ENCODE measurements at regions not wholly inside any gene's neighbourhood (a gene's known extent, or its start where the extent isn't known, plus 50 kb on each side); places are given as distances from the start of the nearest gene placed in this dataset.

GRCh38 chr10:28354511-28354910 lies 51.6 kb upstream of the MPP7 start:
- TF ChIP-seq TAF1 (IDR thresholded peaks at IDR 0.05; ENCODE audit: low read depth) (no peak), CEBPB (IDR thresholded peaks at IDR 0.05) (no peak), REST (IDR thresholded peaks at IDR 0.05; ENCODE audit: low read depth) (no peak), MAX (IDR thresholded peaks at IDR 0.05) (no peak), USF1 (IDR thresholded peaks at IDR 0.05) (no peak), EGR1 (IDR thresholded peaks at IDR 0.05) (no peak), TEAD4 (IDR thresholded peaks at IDR 0.05) (no peak), RAD21 (IDR thresholded peaks at IDR 0.05; ENCODE audit: low read depth) (no peak), CREB1 (IDR thresholded peaks at IDR 0.05; ENCODE audit: low read depth) (no peak), ZBTB7A (IDR thresholded peaks at IDR 0.05; ENCODE audit: low read depth) (no peak)

- no peak for TF ChIP-seq ZBTB7A (IDR thresholded peaks at IDR 0.05; ENCODE audit: low read depth)
- TF ChIP-seq CEBPB (IDR thresholded peaks at IDR 0.05) = no peak
- TF ChIP-seq RAD21 (IDR thresholded peaks at IDR 0.05; ENCODE audit: low read depth) = no peak
- TF ChIP-seq NFIC (IDR thresholded peaks at IDR 0.05) = no peak
- no peak for TF ChIP-seq USF1 (IDR thresholded peaks at IDR 0.05)
- TF ChIP-seq FOXM1 (IDR thresholded peaks at IDR 0.05; ENCODE audit: borderline replicate concordance, low read depth) = no peak
- TF ChIP-seq EP300 (IDR thresholded peaks at IDR 0.05; ENCODE audit: borderline replicate concordance) = no peak
- no peak for TF ChIP-seq TAF1 (IDR thresholded peaks at IDR 0.05; ENCODE audit: low read depth)
- no peak for TF ChIP-seq REST (IDR thresholded peaks at IDR 0.05; ENCODE audit: low read depth)
- no peak for TF ChIP-seq TCF12 (IDR thresholded peaks at IDR 0.05; ENCODE audit: low read depth)
- TF ChIP-seq CREB1 (IDR thresholded peaks at IDR 0.05; ENCODE audit: low read depth) = no peak
- no peak for TF ChIP-seq EGR1 (IDR thresholded peaks at IDR 0.05)
Measured at GRCh38 chr10:28355376-28355775, 52.5 kb upstream of the MPP7 start.

GRCh38 chr10:28359334-28359733 lies 56.5 kb upstream of the MPP7 start:
- TF ChIP-seq TAF1 (IDR thresholded peaks at IDR 0.05; ENCODE audit: low read depth) (no peak), RAD21 (IDR thresholded peaks at IDR 0.05; ENCODE audit: low read depth) (no peak), TEAD4 (IDR thresholded peaks at IDR 0.05) (no peak), CREB1 (IDR thresholded peaks at IDR 0.05; ENCODE audit: low read depth) (no peak), FOXM1 (IDR thresholded peaks at IDR 0.05; ENCODE audit: borderline replicate concordance, low read depth) (no peak), CEBPB (IDR thresholded peaks at IDR 0.05) (no peak), TCF12 (IDR thresholded peaks at IDR 0.05; ENCODE audit: low read depth) (no peak), USF1 (IDR thresholded peaks at IDR 0.05) (no peak)

- TF ChIP-seq CREB1 (IDR thresholded peaks at IDR 0.05; ENCODE audit: low read depth) (no peak), TEAD4 (IDR thresholded peaks at IDR 0.05) (no peak), EGR1 (IDR thresholded peaks at IDR 0.05) (no peak), NFIC (IDR thresholded peaks at IDR 0.05) (no peak), ZBTB7A (IDR thresholded peaks at IDR 0.05; ENCODE audit: low read depth) (no peak), TAF1 (IDR thresholded peaks at IDR 0.05; ENCODE audit: low read depth) (no peak), REST (IDR thresholded peaks at IDR 0.05; ENCODE audit: low read depth) (no peak), TCF12 (IDR thresholded peaks at IDR 0.05; ENCODE audit: low read depth) (no peak), RAD21 (IDR thresholded peaks at IDR 0.05; ENCODE audit: low read depth) (no peak)
Measured at GRCh38 chr10:28360175-28360574, 57.3 kb upstream of the MPP7 start.

- TF ChIP-seq TAF1 (IDR thresholded peaks at IDR 0.05; ENCODE audit: low read depth) = no peak
- TF ChIP-seq FOXM1 (IDR thresholded peaks at IDR 0.05; ENCODE audit: borderline replicate concordance, low read depth) = no peak
- TF ChIP-seq EP300 (IDR thresholded peaks at IDR 0.05; ENCODE audit: borderline replicate concordance) = no peak
- no peak for TF ChIP-seq RAD21 (IDR thresholded peaks at IDR 0.05; ENCODE audit: low read depth)
- no peak for TF ChIP-seq CREB1 (IDR thresholded peaks at IDR 0.05; ENCODE audit: low read depth)
- no peak for TF ChIP-seq ZBTB7A (IDR thresholded peaks at IDR 0.05; ENCODE audit: low read depth)
Measured at GRCh38 chr10:28363376-28363775, 60.5 kb upstream of the MPP7 start.

All from Ishikawa (cell line).